ENCODE measurements at regions not wholly inside any gene's neighbourhood (a gene's known extent, or its start where the extent isn't known, plus 50 kb on each side); places are given as distances from the start of the nearest gene placed in this dataset.

DNA sequence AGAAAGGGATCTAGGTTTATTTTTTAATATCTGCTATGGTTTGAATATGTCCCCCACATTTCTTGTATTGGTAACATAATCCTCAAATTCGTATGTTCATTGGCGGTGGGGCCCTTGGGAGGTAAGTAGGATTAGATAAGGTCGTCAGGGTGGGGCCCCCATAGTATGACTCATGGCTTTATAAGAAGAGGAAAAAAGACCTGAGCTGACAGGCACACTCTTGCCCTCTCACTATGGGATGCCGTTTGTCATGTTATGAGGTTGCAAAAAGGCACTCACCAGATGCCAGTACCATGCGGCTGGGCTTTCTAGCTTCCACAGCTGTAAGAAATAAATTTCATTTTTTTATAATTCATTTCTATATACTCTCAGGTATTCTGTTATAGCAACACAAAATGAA is 67.3 kb upstream of the SGCD start:
- Histone ChIP-seq H3K9me3 (ENCODE audit: control insufficient read depth, low read length) (no peaks in the 10 kb centered on the region), H3K4me1 (ENCODE audit: control insufficient read depth, insufficient read depth, low read length) (no peaks in the 10 kb centered on the region), H3K27ac (ENCODE audit: low read depth, low read length) (no peak overlapping the region), H3K27me3 (ENCODE audit: control insufficient read depth, insufficient read depth, low read length, poor library complexity, severe bottlenecking) (no peaks in the 10 kb centered on the region), H3K9ac (ENCODE audit: extremely low read depth, low read length, poor library complexity, severe bottlenecking) (no peak overlapping the region), H3K36me3 (ENCODE audit: control insufficient read depth, insufficient read depth, low read length) (no peaks in the 10 kb centered on the region), H3K4me3 (ENCODE audit: low read length) (no peak overlapping the region)
- no peak for DNase-seq
- H3K9me3 Mint-ChIP-seq, result peaks cover 2% of the 10 kb centered on the region
- H3K27ac Mint-ChIP-seq, result no peak overlapping the region
- no peak overlapping the region for H3K4me3 Mint-ChIP-seq
- H3K4me1 Mint-ChIP-seq, result no peaks in the 10 kb centered on the region
- TF ChIP-seq CTCF (conservative IDR thresholded peaks at IDR 0.05), result no peak
- no peaks in the 10 kb centered on the region for H3K36me3 Mint-ChIP-seq (ENCODE audit: low read depth)
- no peaks in the 10 kb centered on the region for H3K27me3 Mint-ChIP-seq (ENCODE audit: insufficient read depth)
- 50% methylated on average over 5 of the region's 5 CpGs; no CpG with 5 or more reads in 1 of the 2 experiments for WGBS, 2 experiments (ENCODE audit: insufficient coverage in 1 of 2, insufficient read length in 1 of 2)

GRCh38 chr5:156261275-156261939 is 65.6 kb upstream of the SGCD start:
- Histone ChIP-seq H3K4me1 (ENCODE audit: control insufficient read depth, insufficient read depth, low read length) (no peaks in the 10 kb centered on the region), H3K4me3 (ENCODE audit: low read length) (no peak overlapping the region), H3K27me3 (ENCODE audit: control insufficient read depth, insufficient read depth, low read length, poor library complexity, severe bottlenecking) (no peaks in the 10 kb centered on the region), H3K9me3 (ENCODE audit: control insufficient read depth, low read length) (no peaks in the 10 kb centered on the region), H3K9ac (ENCODE audit: extremely low read depth, low read length, poor library complexity, severe bottlenecking) (no peak overlapping the region), H3K36me3 (ENCODE audit: control insufficient read depth, insufficient read depth, low read length) (no peaks in the 10 kb centered on the region), H3K27ac (ENCODE audit: low read depth, low read length) (no peak overlapping the region)
- no peaks in the 10 kb centered on the region for H3K27me3 Mint-ChIP-seq (ENCODE audit: insufficient read depth)
- no peak for TF ChIP-seq CTCF (conservative IDR thresholded peaks at IDR 0.05)
- WGBS, 2 experiments (ENCODE audit: insufficient coverage in 1 of 2, insufficient read length in 1 of 2), result 90% methylated on average over 3 to 5 of the region's 5 CpGs
- H3K9me3 Mint-ChIP-seq, result peaks cover 2% of the 10 kb centered on the region
- no peak for DNase-seq
- H3K4me3 Mint-ChIP-seq, result no peak overlapping the region
- H3K4me1 Mint-ChIP-seq, result no peaks in the 10 kb centered on the region
- H3K36me3 Mint-ChIP-seq (ENCODE audit: low read depth), result no peaks in the 10 kb centered on the region
- H3K27ac Mint-ChIP-seq, result no peak overlapping the region

DNA sequence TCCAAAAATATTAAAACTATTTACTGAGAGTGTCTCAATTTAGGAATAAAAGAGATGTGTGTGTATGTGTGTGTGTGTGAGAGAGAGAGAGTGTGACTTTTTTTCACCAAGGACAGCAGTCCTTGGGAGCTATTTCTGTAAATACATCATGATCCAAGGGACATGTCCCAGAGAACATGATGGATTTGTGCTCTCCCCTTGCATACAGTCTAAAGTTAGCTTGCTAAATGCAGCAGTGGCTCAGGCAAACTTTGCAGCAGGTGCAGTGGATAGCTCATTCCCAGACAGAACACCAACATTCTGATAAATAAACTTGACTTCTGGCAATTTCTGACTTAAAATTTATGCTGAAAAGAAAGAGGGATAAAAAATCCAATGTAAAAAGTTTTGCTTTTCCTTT is 55.4 kb upstream of the SGCD start:
- no peak for DNase-seq
- H3K36me3 Mint-ChIP-seq (ENCODE audit: low read depth), result no peaks in the 10 kb centered on the region
- Histone ChIP-seq H3K4me3 (ENCODE audit: low read length) (no peak overlapping the region), H3K27ac (ENCODE audit: low read depth, low read length) (no peak overlapping the region), H3K9ac (ENCODE audit: extremely low read depth, low read length, poor library complexity, severe bottlenecking) (no peak overlapping the region), H3K9me3 (ENCODE audit: control insufficient read depth, low read length) (peaks cover 7% of the 10 kb centered on the region), H3K36me3 (ENCODE audit: control insufficient read depth, insufficient read depth, low read length) (no peaks in the 10 kb centered on the region), H3K4me1 (ENCODE audit: control insufficient read depth, insufficient read depth, low read length) (no peaks in the 10 kb centered on the region), H3K27me3 (ENCODE audit: control insufficient read depth, insufficient read depth, low read length, poor library complexity, severe bottlenecking) (no peaks in the 10 kb centered on the region)
- TF ChIP-seq CTCF (conservative IDR thresholded peaks at IDR 0.05), result no peak
- H3K4me1 Mint-ChIP-seq, result no peaks in the 10 kb centered on the region
- no peaks in the 10 kb centered on the region for H3K27me3 Mint-ChIP-seq (ENCODE audit: insufficient read depth)
- H3K4me3 Mint-ChIP-seq, result no peak overlapping the region
- peaks cover 10% of the 10 kb centered on the region for H3K9me3 Mint-ChIP-seq
- no peak overlapping the region for H3K27ac Mint-ChIP-seq
